Renal cortex interstitium (tissue), 11 donors: ENCODE measurements at regions not wholly inside any gene's neighbourhood (a gene's known extent, or its start where the extent isn't known, plus 50 kb on each side); places are given as distances from the start of the nearest gene placed in this dataset.
A peak's percentile ranks its signal among the peaks of the same experiment; 100 is the strongest.
"Not testable (repeated sequence)": the region's sequence is repeated elsewhere in the genome, so short reads cannot be mapped to it uniquely, and the experiment has no call there.

ENCODE experiments used
- DNase-seq, 11 donors: peaks; one replicate each; pipeline ENCODE4 v3.0.0-alpha.2; 2013; ENCODE audit warnings: low read depth in 9 of 11, low spot score in 4 of 11; ENCODE audit errors: extremely low read depth in 1 of 11

DNA sequence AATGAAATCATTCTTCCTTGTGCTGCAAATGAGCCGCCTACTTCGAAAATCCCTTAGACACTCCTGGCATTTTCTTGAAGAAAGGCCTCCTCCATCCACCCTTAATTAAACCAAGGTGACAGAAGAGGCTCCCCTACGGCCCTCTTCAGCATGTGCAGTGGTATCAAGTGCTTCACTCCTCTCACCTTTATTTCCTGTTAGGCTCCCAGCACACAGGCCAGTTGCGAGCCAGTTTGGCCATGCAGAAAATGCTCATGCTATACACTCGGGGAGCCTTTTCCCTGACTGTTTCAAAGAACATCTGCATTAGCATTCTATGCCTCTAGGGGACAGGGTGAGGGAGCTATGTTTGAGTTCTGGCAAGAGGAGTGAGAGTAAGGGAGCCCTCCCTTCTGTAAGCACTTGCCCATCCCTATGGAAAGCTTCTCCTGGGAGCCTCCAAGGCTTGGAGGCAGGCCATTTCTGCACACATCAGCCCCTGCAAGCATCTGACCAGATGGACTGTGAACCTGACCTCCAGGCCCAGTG, 291.5 kb downstream of the RPS29 start:
- DNase-seq, result no peak

DNA sequence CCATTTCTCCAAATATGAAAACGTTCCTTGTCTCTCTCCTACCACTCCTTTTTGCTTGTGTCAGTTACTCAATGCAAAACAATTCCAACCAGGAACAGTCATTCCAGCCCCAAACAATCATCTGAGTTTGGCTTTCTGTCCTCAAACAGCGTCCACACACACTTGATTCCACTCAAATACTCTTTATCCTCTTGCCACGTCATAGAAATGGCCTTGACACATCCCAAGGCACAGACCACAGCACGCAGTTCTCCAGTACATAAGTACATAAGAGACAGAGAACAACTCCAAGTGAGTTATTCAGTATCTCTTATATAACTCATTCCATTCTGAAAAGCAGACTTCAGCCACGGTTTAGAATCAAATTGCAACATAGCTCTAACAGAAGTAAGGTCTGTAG, 299.2 kb downstream of the RPS29 start:
- no peak for DNase-seq

DNA sequence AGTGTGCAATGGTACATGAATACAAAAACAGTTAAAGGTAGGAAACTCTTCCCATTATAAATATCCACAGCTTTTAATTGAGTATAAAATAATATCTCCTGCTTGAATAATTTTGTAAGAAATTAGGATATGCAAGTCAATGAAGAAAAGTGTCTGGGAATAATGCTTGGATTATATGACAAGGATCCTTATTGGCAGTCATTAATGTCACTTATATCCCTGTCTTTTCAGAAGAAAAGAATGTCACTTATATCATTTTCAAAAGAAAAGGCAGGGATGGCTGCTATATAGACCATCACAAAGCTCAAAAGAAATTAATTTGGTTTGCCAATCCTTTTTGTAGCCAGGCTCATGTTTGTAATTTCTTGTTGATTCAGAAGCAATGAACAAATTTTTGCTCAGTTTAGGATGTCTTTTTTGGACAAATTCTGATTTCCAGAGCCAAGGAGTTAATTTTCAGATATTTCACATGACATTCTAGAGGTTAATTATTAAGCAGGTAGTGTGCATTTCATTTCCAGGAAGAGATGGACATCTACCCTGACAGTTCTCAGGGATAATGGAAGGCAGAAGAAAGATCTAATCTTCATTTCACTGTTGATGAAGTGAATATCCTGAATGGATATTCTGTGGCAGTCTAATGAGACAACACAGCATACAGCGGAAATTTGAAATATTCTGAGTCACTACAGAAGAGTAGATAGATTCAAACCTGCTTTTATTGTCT, 299.8 kb downstream of the RPS29 start:
- no peak for DNase-seq

DNA sequence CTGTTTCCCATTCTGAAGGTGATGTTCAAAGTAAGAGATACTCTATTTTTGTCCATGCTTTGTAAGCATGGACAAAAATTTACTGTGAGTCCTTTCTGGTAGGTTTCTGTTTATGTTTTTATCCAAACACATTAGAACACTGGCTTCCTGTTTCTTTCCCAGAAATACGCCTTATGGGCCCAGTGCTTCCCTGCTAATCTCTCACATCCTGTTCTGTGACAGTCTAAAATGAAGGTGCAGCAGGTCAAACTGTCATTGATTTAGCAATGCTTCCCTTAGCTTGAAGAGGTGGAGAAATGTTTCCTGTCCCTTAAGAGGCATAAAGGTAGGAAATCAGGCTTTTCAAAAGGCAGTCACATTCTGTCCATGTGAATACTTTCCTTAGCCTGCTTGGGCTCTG, 305.6 kb downstream of the RPS29 start:
- DNase-seq, result no peak

DNA sequence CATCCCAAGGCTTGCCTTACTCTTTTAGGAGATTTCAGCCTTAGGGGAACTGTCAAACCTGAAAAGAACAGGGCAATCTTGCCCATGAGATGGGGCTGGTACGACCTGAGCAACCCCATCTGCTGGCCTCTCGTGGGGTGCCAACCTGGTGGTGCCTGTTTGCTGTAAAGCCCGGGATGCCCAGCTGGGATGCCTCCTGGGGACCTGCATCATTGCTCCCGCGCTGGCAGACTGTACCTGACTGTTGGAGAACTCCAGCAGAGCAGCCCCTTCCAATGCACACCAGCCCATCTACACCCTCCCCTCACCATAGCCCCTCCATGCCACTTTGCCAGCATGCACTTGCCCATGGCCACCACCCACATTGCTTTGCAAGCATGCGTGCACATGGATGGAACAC, 335.7 kb downstream of the RPS29 start:
- no peak for DNase-seq

DNA sequence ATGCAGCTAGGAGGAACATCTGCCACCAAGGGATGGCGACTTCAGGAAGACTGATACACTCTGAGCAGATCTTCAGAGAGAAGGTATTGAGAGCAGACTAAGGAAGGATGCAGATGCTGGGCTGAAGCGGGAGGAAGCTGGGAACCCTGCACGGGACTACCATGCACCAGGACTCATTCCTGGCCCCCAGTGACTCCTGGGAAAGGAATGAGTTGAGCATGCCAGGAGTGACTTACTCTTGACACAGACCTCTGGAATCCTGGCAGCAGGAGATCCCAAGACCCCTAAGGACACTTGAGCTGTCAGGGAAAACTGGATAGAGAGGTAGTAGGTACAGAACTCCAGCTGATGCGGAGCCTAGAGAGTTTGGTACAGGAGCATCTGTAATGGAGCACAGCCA, 336.1 kb downstream of the RPS29 start:
- no peak for DNase-seq

DNA sequence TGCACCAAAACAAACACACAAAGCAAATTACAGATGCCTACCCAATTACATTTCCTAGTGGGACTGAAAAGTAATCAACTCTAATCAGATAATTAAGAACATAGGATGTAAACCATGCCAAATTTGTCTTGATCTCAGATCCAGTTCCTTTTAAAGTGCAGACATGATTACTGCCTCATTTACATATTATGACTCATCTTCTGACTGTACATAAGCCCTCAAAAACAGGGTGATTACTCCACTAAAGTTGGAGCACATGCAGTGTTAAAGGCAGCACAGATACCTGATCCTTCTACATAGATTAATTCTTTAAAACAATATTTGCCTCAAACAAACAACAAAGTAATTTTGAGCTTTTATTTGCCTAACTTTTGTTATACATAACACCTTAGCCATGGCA, 337.2 kb downstream of the RPS29 start:
- no peak for DNase-seq

DNA sequence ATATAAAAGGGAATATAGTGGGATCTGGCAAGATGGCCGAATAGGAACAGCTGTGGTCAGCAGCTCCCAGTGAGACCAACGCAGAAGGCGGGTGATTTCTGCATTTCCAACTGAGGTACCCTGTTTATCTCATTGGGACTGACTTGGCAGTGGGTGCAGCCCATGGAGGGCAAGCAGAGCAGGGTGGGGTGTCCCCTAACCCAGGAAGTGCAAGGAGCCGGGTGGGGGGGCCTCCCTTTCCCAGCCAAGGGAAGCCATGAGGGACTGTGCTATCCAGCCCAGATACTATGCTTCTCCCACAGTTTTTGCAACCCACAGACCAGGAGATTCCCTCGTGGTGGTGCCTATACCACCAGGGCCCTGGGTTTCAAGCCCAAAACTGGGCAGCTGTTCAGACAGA, 342.4 kb downstream of the RPS29 start:
- not testable (repeated sequence) for DNase-seq

DNA sequence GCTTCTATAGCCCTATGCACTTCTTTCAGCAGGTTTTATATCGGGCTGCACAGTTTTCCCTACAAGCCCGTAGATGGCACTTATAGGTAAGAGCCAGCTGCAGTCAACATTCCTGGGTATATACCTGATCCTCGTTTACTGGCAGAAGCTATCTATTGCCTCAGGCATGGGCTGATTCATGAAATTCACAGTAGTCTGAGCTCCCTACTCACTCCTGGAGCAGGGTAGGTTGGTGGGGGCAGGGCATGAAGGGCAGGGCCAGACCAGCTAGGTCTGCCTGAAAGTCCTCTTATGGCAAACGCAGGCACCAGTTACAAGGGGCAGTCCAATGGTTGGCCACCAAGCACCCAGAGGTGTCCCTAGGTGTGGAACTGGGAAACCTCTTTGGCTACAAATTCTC, 345.8 kb downstream of the RPS29 start:
- no peak for DNase-seq

DNA sequence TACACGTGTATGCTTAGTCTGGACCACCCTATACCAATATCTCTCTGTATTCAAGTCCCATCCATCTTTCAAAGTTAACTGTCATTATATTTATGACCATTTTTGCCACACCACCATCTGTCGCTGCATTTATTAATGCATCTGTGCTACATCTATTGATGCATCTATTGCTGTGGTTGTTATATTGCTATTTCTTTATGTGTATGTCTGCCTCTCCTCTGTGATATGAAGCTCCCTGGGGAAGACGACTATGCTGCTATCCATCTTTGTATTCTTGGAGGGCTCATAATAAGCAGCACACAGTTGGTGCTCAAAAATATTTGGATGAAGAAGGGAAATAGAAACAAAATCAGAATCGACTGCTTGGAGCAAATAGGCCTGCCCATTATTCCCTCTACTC, 357.6 kb downstream of the RPS29 start:
- no peak for DNase-seq

DNA sequence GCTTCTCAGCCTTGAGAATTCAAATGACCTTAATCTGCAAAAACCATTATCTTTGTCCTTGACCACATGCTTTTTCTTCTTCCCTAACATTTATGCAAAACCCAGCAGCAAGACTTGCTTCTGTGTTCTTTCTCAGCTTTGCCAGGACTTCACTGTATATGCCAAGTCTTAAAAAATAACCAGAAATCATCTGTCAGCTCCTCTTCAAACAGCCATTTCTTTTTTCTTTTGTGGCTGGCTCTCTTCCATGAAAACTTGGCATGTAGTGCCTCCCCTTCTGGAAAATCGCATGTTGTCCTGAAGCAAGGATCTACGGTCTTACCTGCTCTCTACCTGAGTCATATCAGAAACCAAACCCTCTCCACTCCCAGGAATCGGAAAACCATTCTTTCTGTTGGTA, 364.9 kb downstream of the RPS29 start:
- DNase-seq, result no peak

DNA sequence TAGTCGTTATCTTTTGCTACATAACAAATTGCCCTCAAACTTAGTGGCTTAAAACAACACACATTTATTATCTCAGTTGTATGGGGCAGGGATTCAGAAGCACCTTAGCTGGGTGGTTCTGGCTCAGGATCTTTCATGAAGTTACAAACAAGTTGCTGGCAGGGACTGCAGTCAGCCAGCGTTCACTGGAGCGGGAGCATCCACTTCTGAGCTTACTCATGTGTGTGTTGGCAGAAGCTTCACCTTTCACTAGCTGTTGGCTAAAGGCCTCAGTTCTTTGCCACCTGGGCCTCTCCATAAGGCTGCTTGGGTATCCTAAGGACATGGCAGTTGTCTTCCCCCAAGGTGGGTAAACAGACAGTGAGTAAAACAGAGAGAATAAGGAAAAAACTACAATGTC, 365.7 kb downstream of the RPS29 start:
- DNase-seq, result no peak

DNA sequence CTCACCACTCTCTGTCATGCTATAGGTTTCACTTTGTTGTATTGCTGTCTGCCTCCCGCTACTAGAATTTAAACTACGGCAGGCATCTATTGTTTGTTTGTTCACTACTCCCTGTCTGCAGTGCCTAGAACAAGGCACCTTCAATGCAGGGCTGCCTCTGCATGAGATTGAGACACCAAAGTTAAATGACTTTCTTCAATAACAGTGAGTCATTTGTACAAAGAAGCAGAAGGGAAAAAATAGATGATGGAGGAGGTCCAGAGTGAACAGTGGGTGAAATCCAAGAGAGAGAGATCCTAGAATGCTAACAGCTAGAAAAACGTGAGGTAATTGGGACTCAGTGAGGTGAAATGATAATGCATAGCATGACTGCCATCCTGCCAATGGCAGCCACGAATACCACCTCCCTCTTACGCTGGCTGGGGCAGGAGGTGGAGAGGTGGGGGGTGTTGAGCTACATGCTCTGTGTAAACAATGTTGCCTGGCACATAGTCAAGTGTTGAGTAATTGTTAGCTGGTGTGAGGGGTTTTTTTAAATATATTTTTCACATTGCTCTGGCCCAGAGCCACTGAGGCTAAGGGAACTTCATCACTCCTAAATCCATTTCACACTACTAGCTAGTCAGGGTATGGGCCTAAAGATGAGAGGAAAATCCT, 367.6 kb downstream of the RPS29 start:
- no peak for DNase-seq

DNA sequence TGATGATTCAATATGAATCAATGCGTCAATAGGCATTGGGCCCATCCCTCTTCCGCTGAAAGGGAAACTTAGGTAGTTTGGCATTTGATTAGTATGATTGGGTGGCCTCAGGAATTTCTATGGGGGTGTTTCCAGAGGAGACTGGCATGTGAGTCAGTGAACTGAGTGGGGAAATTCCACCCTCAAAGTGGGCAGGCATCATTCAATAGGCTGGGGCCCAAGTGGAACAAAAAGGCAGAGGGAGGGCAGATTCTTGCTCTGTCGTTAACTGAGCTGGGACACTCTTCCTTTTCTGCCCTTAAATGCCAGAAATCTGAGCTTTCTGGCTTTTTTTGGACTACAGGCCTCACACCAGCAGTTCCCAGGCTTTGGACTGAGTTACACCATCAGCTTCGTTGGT, 373.5 kb downstream of the RPS29 start:
- no peak for DNase-seq

DNA sequence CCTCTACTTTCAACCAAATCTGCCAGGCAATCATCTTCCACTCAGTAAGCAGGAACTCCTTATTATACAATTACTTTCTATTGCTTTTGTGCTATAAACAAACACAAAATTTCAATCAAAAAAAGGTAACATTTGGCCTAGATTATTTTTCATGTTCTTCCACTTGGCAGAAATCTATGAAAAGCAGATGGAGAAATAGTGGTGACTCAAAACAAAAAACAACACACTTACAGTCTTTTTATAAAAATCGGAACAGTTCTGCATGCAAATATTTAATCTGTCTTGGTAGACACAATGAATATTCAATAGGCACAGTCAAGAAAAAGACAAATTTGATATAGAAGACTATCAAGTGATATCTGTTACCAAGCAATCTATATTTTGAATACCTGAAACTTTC, 376.8 kb downstream of the RPS29 start:
- DNase-seq, result no peak

DNA sequence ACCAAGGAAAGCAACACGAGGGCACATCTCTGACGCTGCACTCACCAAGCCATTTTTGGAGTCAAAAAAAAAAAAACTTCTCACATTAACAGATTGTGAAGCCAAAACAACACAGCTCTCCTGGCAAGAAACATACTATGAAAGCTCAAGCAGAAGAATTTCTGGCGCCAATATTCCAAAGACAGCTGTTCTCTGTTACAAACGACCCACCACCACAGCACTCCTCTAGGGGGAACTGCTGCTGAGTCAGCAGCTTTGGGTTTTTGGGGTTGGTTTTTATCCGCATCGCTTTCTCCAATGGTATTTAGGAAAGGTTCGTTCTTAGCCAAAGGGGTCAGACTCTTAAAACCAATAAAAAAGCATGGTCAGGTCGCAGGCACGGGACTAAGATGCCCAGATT, 379.4 kb downstream of the RPS29 start:
- DNase-seq, result peak in 4 of 11 donors; percentile 17 to 23 (median 20)

DNA sequence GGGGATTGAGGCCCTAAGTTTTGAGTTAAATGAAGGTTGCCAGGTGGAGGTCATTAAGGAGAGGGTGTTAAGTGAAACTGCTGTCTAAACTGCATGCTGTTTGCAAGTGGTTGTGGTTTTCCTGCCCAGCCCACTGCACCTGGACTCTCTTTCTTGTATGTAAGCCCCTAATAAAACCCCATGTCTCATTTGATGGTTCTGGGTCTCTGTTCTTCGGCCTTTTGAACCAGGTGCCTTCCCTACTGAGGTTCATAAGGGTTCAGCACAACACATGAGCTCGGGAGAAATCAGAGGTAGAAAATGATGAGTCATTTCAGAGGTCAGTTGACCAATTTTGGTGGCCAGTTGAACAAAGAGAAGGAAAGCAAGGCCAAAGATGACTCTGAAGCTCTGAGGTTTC, 382.5 kb downstream of the RPS29 start:
- DNase-seq, result no peak

DNA sequence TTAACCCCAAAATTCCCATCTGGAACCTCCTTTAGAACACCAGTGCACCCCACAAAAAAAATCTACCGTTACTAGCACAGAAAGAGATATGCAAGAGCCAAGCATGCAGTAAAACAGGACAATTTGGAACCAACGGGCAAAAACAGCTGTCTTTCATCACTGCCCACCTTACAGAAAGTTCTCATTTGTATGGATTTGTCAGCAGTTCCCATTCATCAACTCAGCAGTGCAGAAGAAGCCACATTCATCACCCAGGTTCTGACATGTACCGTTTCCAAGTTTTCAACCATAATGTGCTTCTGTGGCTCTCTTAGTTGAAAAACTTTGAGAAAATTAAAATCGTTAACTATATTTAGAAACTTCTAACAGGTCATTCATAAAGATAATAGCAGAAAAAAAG, 387.0 kb downstream of the RPS29 start:
- DNase-seq, result no peak

DNA sequence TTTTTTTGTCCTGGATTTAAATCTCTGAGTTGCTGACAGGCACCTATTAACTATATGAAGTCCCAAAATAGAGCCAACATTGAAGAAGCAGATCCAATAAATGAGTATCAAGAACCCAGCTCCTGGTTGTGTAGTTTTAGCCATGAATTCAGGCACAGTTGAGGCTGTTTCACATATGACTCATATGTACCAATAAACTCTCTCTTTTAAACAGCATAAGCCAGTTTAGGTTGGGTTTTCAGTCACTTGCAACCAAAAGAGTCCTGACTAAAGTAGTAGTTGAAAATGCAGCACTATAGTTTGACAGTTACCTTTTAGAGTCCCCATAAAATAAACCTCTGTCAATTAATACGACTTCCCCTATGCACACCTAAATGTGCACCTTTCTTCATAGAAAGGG, 389.9 kb downstream of the RPS29 start:
- no peak for DNase-seq

DNA sequence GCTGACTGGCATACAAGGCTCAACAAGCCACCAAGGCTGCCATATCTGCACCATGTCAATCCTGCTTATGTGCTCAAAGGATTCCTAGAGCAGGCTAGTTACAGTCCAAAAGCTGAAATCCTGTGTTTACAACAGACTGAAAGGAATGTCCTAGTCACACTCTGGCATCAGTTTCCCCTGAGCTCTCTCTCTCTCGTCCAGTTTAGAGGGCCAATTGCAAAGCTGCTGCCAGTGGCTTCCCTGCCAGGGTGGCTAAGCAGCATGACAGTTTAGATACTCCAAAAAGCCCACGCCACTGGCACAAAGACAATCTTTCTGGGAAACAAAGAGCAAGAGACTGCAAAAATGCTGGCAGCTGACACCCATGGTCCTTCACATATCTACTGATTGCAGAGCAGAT, 392.1 kb downstream of the RPS29 start:
- DNase-seq, result no peak
